Adrenal gland (tissue), 9 donors: ENCODE measurements at regions not wholly inside any gene's neighbourhood (a gene's known extent, or its start where the extent isn't known, plus 50 kb on each side); places are given as distances from the start of the nearest gene placed in this dataset.

Experiments used
- DNase-seq, 7 donors: peaks; one replicate each; pipeline ENCODE4 v3.0.0-alpha.2; 2019 to 2020
- H3K27ac ChIP-seq, 5 donors: fragments of 200-600 bp; sonication (generic) in 4 of 5; 1 replicate in 3 of 5; 2 replicates in 2 of 5; pipeline versions ENCODE4 v1.5.1 to v1.8.0; 2016 to 2020; ENCODE audit warnings: mild to moderate bottlenecking in 1 of 5
- H3K27me3 ChIP-seq: fragments of 200-600 bp; 2 replicates; pipeline ENCODE4 v1.8.0; 2021
- H3K36me3 ChIP-seq, 2 donors: fragments of 200-600 bp; replicated peaks in 1 of 2; 1 replicate in 1 of 2; 2 replicates in 1 of 2; pipeline versions ENCODE4 v1.5.1 to v1.8.0; 2018 to 2022
- H3K4me1 ChIP-seq, 2 donors: fragments of 200-600 bp; replicated peaks in 1 of 2; 1 replicate in 1 of 2; 2 replicates in 1 of 2; pipeline versions ENCODE4 v1.5.1 to v1.8.0; 2018 to 2021
- H3K4me3 ChIP-seq, 4 donors: fragments of 200-600 bp; sonication (generic) in 3 of 4; one replicate each; pipeline ENCODE4 v1.5.1; 2016 to 2018
- H3K9me3 ChIP-seq, 3 donors: fragments of 200-600 bp; sonication (generic) in 1 of 3; replicated peaks in 1 of 3; 1 replicate in 2 of 3; 2 replicates in 1 of 3; pipeline versions ENCODE4 v1.5.1 to v1.8.0; 2016 to 2021
- POLR2A ChIP-seq, 2 donors: fragments of 450-650 bp; IDR thresholded peaks; one replicate each; pipeline ENCODE4 v1.6.1; 2017; ENCODE audit warnings: antibody characterized with exemption in 2 of 2, mild to moderate bottlenecking in 2 of 2, moderate library complexity in 1 of 2
- WGBS, 4 donors: extraction: QIAGEN DNeasy Blood & Tissue Kit in 2 of 4; methylation state at CpG; one replicate each; pipeline versions ENCODE4 v1.1.5 to v1.1.7; 2013 to 2017; 5-methylcytosine and 5-hydroxymethylcytosine counted together
- intact Hi-C, 2 donors: fragments of 100-400 bp; cut with DNase I; formaldehyde crosslinking; loops; one replicate each; pipeline versions ENCODE4 v1.14.1 to v1.15.0; 2022 to 2023
- TF ChIP-seq, protein P1 (sequence below), 6 experiments: fragments of 450-650 bp in 4 of 6; fragments of 200-600 bp in 2 of 6; sonication (generic) in 1 of 6; IDR thresholded peaks; 1 replicate in 5 of 6; 2 replicates in 1 of 6; pipeline versions ENCODE4 v1.5.1 to v1.8.0; 2016 to 2021; ENCODE audit warnings: antibody characterized with exemption in 6 of 6, mild to moderate bottlenecking in 2 of 6, moderate library complexity in 1 of 6
- donor health status: healthy with polysubstance abuse.
- donor health status: Bipolar disorder and iron deficiency.
- donor health status: DM: yes; HTN: yes; CAD: no.
- donor health status: DM: no; HTN: no; CAD: no.
- donor health status: DM: no; HTN: no; CAD: no.

DNA sequence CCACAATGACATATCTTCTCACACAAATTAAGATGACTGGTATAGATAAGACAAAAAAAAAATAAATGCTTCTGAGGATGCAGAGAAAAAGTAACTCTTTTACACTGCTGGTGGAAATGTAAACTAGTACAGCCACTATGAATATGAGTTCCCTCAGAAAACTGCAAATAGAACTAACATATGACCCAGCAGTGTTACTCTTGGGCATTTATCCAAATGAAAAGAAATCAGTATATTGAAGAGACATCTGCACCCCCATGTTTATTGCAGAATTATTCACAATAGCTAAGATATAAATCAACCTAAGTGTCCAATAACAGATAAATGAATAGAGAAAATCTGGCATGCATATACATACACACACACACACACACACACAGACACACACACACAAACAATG lies 83.0 kb upstream of the FAM174A start:
- no peaks in the 10 kb centered on the region for H3K9me3 ChIP-seq
- TF ChIP-seq, protein P1, sequence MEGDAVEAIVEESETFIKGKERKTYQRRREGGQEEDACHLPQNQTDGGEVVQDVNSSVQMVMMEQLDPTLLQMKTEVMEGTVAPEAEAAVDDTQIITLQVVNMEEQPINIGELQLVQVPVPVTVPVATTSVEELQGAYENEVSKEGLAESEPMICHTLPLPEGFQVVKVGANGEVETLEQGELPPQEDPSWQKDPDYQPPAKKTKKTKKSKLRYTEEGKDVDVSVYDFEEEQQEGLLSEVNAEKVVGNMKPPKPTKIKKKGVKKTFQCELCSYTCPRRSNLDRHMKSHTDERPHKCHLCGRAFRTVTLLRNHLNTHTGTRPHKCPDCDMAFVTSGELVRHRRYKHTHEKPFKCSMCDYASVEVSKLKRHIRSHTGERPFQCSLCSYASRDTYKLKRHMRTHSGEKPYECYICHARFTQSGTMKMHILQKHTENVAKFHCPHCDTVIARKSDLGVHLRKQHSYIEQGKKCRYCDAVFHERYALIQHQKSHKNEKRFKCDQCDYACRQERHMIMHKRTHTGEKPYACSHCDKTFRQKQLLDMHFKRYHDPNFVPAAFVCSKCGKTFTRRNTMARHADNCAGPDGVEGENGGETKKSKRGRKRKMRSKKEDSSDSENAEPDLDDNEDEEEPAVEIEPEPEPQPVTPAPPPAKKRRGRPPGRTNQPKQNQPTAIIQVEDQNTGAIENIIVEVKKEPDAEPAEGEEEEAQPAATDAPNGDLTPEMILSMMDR (IDR thresholded peaks at IDR 0.05), result no peak
- no peak for TF ChIP-seq POLR2A (IDR thresholded peaks at IDR 0.05)

DNA sequence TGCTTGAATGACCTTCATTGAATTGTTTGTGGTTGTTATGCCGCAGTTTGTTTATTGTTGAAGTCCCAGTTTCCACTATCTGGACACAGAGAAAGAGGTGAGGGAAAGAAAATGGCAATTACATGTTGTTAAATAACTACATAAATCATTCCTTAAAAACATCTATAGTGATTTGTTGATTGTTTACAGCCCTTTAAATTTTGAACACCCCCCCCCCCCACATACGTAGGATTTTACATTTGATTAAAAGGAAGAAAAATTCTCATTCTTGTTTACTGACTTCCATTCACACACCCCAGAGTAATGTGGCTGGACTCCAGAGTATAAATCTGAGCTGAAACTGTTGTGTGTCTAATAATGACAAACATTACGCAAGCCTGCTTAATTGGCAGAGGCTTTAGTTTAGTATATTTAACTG lies 87.1 kb upstream of the FAM174A start:
- Histone ChIP-seq H3K9me3 (no peaks in the 10 kb centered on the region), H3K4me3 (no peak overlapping the region), H3K27ac (no peak overlapping the region), H3K4me1 (no peaks in the 10 kb centered on the region), H3K27me3 (no peaks in the 10 kb centered on the region), H3K36me3 (no peaks in the 10 kb centered on the region)
- no peak for DNase-seq
- 67 to 82% (median 76%) methylated on average over 3 of the region's 3 CpGs for WGBS, 4 donors
- TF ChIP-seq, protein P1 (IDR thresholded peaks at IDR 0.05), result no peak
- TF ChIP-seq POLR2A (IDR thresholded peaks at IDR 0.05), result no peak
- intact Hi-C loops, result no loop called here

More for the DNA sequence above, 83.0 kb upstream of the FAM174A start:
- Histone ChIP-seq H3K4me1 (no peaks in the 10 kb centered on the region), H3K27ac (no peak overlapping the region), H3K27me3 (no peaks in the 10 kb centered on the region), H3K4me3 (no peak overlapping the region), H3K36me3 (no peaks in the 10 kb centered on the region)
- no peak for DNase-seq
- intact Hi-C loops, result no loop called here

- 72 to 80% (median 76%) methylated on average over 2 of the region's 2 CpGs for WGBS, 4 donors
Measured at GRCh38 chr5:100446879-100447430, 88.2 kb upstream of the FAM174A start.

DNA sequence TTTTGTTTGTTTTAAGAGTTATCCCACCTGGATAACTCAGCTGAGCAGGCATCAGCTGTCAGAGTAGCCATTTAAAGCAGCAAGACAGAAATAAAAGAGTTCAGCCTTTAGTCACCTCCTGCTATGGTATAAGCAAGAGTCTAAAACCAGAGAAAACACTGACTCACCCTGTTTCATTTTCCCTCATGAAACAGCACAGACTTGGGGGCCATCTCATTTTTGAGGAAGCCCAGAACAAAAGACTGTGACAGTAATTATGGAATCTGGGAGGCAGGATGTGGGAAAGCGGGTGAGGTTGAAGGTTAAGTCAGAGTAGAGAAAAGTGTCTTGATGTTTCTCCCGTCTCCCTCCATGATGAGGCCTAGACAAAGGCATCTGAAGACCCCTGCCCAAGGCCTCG lies 90.2 kb upstream of the FAM174A start:
- 88 to 91% (median 89%) methylated on average over 3 of the region's 3 CpGs for WGBS, 4 donors
- TF ChIP-seq POLR2A (IDR thresholded peaks at IDR 0.05), result no peak
- TF ChIP-seq, protein P1 (IDR thresholded peaks at IDR 0.05), result no peak
- H3K9me3 ChIP-seq, result no peaks in the 10 kb centered on the region
- H3K36me3 ChIP-seq, result no peaks in the 10 kb centered on the region
- no peaks in the 10 kb centered on the region for H3K27me3 ChIP-seq
- H3K4me3 ChIP-seq, result no peak overlapping the region
- intact Hi-C loops, result no loop called here
- no peak for DNase-seq
- H3K4me1 ChIP-seq, result no peaks in the 10 kb centered on the region
- no peak overlapping the region for H3K27ac ChIP-seq

More at GRCh38 chr5:100446879-100447430, 88.2 kb upstream of the FAM174A start:
- DNase-seq, result no peak
- no peaks in the 10 kb centered on the region for H3K9me3 ChIP-seq
- TF ChIP-seq POLR2A (IDR thresholded peaks at IDR 0.05), result no peak
- no peak overlapping the region for H3K4me3 ChIP-seq
- no peaks in the 10 kb centered on the region for H3K36me3 ChIP-seq
- H3K4me1 ChIP-seq, result no peaks in the 10 kb centered on the region
- H3K27me3 ChIP-seq, result no peaks in the 10 kb centered on the region
- H3K27ac ChIP-seq, result no peak overlapping the region
- intact Hi-C loops, result no loop called here

DNA sequence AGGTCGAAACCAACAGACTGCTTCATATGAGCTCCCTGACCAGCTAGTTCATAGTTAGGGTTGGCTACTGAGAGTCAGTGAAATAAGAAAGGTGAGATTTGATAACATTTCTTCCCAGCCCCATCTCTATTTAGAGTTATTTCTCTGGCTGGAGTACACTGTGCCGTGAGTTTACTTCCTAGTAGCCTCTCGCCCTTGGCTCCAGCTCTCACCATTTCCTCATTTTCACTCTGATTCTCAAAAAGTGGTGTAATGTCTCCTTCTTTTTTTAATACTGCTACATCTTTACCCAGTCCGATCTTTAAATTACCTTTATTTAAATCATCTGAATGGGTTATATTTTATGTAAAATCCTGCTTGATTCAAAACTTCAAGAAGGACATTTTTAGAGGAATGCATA lies 100.4 kb upstream of the FAM174A start:
- no peak for TF ChIP-seq POLR2A (IDR thresholded peaks at IDR 0.05)
- TF ChIP-seq, protein P1 (IDR thresholded peaks at IDR 0.05), result no peak
- no peaks in the 10 kb centered on the region for H3K4me1 ChIP-seq
- H3K36me3 ChIP-seq, result no peaks in the 10 kb centered on the region
- intact Hi-C loops, result no loop called here
- DNase-seq, result no peak
- no peak overlapping the region for H3K4me3 ChIP-seq
- H3K9me3 ChIP-seq, result no peaks in the 10 kb centered on the region
- no peak overlapping the region for H3K27ac ChIP-seq
- WGBS, 4 donors, result 71 to 84% (median 78%) methylated on average over 4 of the region's 4 CpGs
- no peaks in the 10 kb centered on the region for H3K27me3 ChIP-seq
